Kidney (tissue), 13 donors: ENCODE measurements at regions not wholly inside any gene's neighbourhood (a gene's known extent, or its start where the extent isn't known, plus 50 kb on each side); places are given as distances from the start of the nearest gene placed in this dataset.

Experiments
- DNase-seq, 5 donors: peaks; one replicate each; pipeline ENCODE4 v3.0.0-alpha.2; 2013 to 2020
- FAIRE-seq: peaks from 2 replicates; lab custom pipeline; 2012; peaks lifted over from hg19 to GRCh38; lab: Jason Lieb, UNC
- H3K27ac ChIP-seq, 2 donors: one replicate each; pipeline ENCODE4 v1.7.0; 2013; ENCODE audit warnings: low read depth in 2 of 2, low read length in 2 of 2, inconsistent platforms in 1 of 2
- H3K27me3 ChIP-seq: one replicate; pipeline ENCODE4 v1.7.1; 2013; ENCODE audit warnings: low read length, inconsistent platforms; ENCODE audit not compliant: control insufficient read depth, insufficient read depth
- H3K36me3 ChIP-seq, 3 donors: one replicate each; pipeline versions ENCODE4 v1.7.0 to v1.7.1; 2013; ENCODE audit warnings: low read length in 3 of 3, control low read depth in 1 of 3, inconsistent platforms in 1 of 3; ENCODE audit not compliant: insufficient read depth in 3 of 3, control insufficient read depth in 2 of 3
- H3K4me1 ChIP-seq, 3 donors: one replicate each; pipeline versions ENCODE4 v1.7.0 to v1.7.1; 2013; ENCODE audit warnings: low read length in 3 of 3, inconsistent platforms in 1 of 3, low read depth in 1 of 3; ENCODE audit not compliant: control insufficient read depth in 2 of 3, insufficient read depth in 2 of 3
- H3K4me3 ChIP-seq, 3 donors: one replicate each; pipeline versions ENCODE4 v1.7.0 to v1.8.1; 2013; ENCODE audit warnings: low read length in 3 of 3, control low read depth in 1 of 3, inconsistent platforms in 1 of 3
- H3K9ac ChIP-seq, 3 donors: one replicate each; pipeline versions ENCODE4 v1.7.0 to v1.7.1; 2013; ENCODE audit warnings: low read length in 3 of 3, control low read depth in 1 of 3, inconsistent platforms in 1 of 3
- H3K9me3 ChIP-seq, 3 donors: one replicate each; pipeline versions ENCODE4 v1.7.0 to v1.7.1; 2013; ENCODE audit warnings: low read length in 3 of 3, control low read depth in 1 of 3, inconsistent platforms in 1 of 3; ENCODE audit not compliant: control insufficient read depth in 2 of 3, insufficient read depth in 1 of 3
- intact Hi-C: fragments of 100-400 bp; cut with DNase I; formaldehyde crosslinking; loops from one replicate; pipeline ENCODE4 v1.11.1; 2022
- TF ChIP-seq, protein P1 (sequence below): IDR thresholded peaks from 3 replicates; pipeline ENCODE4 v1.5.1; 2012; ENCODE audit warnings: mild to moderate bottlenecking, moderate library complexity, borderline replicate concordance; ENCODE audit not compliant: insufficient read depth; ENCODE audit errors: extremely low read depth
- donor health status: control.
- donor health status: control.
- donor health status: control.
- donor health status: control.
- donor health status: control.
- donor health status: DM: yes; HTN: yes; CAD: no.
- donor health status: Normal renal cell carcinoma (clear cell type).

DNA sequence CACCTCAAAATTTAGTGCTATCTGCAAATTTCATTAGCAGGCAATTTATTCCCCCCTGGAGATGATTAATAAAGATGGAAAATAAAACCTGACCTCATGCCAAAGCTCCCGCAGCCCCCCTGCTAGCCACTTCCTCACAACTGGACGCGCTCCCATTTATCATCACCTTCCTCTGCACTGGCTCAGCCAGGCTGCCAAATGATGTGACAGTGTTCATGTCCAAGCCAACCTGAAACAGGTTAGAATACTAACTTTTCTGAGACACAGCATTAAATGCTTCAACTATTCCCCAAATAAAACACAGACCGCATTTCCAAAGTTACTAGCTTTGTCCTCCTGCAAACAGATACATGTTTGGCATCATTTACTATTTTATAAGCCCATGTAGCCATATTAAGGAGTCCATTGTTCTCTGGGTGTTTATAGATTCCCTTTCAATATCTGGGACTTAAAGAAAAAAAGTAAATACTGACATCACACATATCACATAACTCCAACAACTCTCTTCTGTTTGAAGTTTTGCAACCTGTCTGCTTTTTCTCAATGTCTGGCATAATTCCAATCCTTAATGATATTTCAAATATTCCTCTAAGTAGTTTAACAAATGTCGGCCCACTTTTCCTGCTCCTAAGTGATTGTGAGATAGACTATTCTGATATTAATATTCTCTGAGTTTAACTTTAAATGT is 829.7 kb upstream of the FAT3 start:
- TF ChIP-seq, protein P1, sequence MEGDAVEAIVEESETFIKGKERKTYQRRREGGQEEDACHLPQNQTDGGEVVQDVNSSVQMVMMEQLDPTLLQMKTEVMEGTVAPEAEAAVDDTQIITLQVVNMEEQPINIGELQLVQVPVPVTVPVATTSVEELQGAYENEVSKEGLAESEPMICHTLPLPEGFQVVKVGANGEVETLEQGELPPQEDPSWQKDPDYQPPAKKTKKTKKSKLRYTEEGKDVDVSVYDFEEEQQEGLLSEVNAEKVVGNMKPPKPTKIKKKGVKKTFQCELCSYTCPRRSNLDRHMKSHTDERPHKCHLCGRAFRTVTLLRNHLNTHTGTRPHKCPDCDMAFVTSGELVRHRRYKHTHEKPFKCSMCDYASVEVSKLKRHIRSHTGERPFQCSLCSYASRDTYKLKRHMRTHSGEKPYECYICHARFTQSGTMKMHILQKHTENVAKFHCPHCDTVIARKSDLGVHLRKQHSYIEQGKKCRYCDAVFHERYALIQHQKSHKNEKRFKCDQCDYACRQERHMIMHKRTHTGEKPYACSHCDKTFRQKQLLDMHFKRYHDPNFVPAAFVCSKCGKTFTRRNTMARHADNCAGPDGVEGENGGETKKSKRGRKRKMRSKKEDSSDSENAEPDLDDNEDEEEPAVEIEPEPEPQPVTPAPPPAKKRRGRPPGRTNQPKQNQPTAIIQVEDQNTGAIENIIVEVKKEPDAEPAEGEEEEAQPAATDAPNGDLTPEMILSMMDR: no peak
- FAIRE-seq (no peak), DNase-seq (peak in 1 of 5 donors; percentile 7)
- H3K4me1 ChIP-seq: no peaks in the 10 kb centered on the region
- intact Hi-C loops: no loop called here
- no peak overlapping the region for H3K4me3 ChIP-seq
- H3K27me3 ChIP-seq: no peaks in the 10 kb centered on the region
- no peaks in the 10 kb centered on the region for H3K36me3 ChIP-seq
- no peak overlapping the region for H3K9ac ChIP-seq
- no peaks in the 10 kb centered on the region for H3K9me3 ChIP-seq
- no peak overlapping the region for H3K27ac ChIP-seq

DNA sequence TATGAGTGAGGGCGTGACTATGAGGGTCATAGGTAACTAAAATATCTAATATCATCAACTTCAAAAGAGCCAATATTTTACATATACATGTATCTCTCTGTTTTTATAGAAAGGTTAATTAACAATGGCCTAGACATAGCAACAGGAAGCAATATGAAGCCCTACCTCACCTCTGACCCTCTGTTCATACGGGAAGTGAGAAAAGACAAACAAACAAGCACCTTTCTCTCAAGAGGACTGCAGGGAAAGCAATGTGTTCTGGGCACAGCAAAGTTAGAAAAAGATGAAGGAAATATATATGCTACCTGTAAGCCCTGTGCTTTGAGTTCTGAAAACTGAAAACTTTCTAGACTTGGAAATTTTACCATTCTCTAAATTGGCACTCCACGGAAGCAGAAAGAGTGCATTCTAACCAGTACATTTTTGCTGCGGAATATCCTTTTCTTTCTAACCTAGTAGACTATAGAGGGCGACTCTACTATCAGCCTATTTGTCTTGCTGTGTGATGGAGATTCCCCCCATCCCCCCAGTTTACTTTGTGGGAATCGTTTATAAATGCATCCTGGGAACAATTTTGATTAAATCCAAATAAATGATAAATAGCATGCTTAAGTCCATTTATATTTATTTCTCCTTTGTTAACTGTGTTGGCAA is 830.4 kb upstream of the FAT3 start:
- DNase-seq (no peak), FAIRE-seq (no peak)
- no peak overlapping the region for H3K4me3 ChIP-seq
- no peak overlapping the region for H3K9ac ChIP-seq
- H3K4me1 ChIP-seq: no peaks in the 10 kb centered on the region
- H3K27me3 ChIP-seq: no peaks in the 10 kb centered on the region
- TF ChIP-seq, protein P1: no peak
- no peaks in the 10 kb centered on the region for H3K36me3 ChIP-seq
- no peak overlapping the region for H3K27ac ChIP-seq
- intact Hi-C loops: no loop called here
- no peaks in the 10 kb centered on the region for H3K9me3 ChIP-seq

DNA sequence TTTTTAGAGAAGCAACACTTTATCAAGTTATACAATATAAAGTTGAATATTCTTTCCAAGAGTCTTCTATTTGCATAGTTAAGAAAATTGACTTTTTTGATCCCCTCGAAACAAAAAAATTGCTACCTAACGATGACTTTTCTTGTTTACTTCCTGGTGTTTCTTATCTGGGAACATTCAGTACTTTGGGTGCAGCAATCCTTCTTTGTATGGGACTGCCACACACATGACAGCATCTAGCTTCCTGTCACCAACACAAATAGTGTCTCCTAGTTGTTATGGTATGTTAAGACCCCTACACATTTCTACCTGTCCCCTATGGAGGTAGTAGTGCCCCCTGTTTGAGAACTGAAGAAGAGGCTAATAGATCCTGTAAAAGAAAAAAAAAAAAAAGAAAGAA is 841.7 kb upstream of the FAT3 start:
- TF ChIP-seq, protein P1: no peak
- Histone ChIP-seq H3K27me3 (no peaks in the 10 kb centered on the region), H3K27ac (no peak overlapping the region), H3K4me1 (no peaks in the 10 kb centered on the region), H3K36me3 (no peaks in the 10 kb centered on the region), H3K4me3 (no peak overlapping the region), H3K9me3 (no peaks in the 10 kb centered on the region), H3K9ac (no peak overlapping the region)
- DNase-seq: no peak
- FAIRE-seq: no peak
- intact Hi-C loops: no loop called here
